ENCODE measurements at regions not wholly inside any gene's neighbourhood (a gene's known extent, or its start where the extent isn't known, plus 50 kb on each side); places are given as distances from the start of the nearest gene placed in this dataset.

DNA sequence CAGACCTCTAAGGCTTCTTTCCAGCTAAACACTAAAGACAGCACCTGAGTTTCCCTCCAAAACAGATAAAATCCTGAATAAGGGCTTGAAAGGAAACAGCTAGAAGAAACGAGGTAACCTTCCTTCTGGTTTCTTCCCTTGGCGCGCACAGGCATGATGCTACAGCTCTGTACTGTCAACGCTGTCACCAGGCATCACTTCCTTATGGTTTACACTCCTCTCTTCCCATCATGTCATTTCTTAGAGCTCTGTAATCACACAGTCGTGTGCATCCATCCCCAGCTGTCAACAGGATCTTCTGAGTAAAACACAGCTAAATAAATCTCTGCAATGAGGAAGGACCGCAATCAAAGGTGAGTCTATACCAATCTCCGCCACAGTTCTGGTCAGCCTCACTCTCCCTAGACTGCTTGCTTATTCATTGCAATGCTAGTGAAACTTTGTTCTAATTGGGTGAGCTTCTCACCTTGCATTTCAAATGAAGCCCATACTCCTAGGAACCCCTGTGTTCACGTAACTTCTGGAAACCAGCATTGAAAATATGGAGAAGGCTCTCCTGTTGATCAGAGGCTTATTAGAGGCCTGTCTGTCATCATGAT, 162.6 kb upstream of the DTNBP1 start:
- Histone ChIP-seq H3K79me2 (ENCODE audit: low read length) (no peaks in the 10 kb centered on the region), H3K36me3 (ENCODE audit: low read depth, low read length) (no peaks in the 10 kb centered on the region), H3K27me3 (ENCODE audit: low read length) (peaks cover 54% of the 10 kb centered on the region), H3K4me2 (ENCODE audit: low read length) (no peak overlapping the region), H3K9ac (ENCODE audit: low read length) (no peak overlapping the region), H3K9me3 (ENCODE audit: low read length) (no peaks in the 10 kb centered on the region), H2AFZ (ENCODE audit: low read length) (no peak overlapping the region), H3F3A (ENCODE audit: low read length, unreplicated experiment) (no peaks in the 10 kb centered on the region), H4K20me1 (ENCODE audit: low read length) (no peaks in the 10 kb centered on the region), H3K27ac (ENCODE audit: low read length) (no peak overlapping the region), H3K9me2 (replicated peaks; ENCODE audit: low read length) (no peaks in the 10 kb centered on the region), H3K4me1 (ENCODE audit: insufficient read depth, low read length) (no peaks in the 10 kb centered on the region), H3K4me3 (ENCODE audit: low read length) (no peak overlapping the region)
- DNase-seq (no peak), ATAC-seq (no peak)
- BruUV-seq (replicated peaks): no TSS peak
- ChIA-PET CTCF (no interaction called here), POLR2A (ENCODE audit: unreplicated experiment) (interaction anchor here (0.6 kb wide), 1 partner anchor 157 kb away, joined by 3 read pairs; no protein-coding TSS in a partner anchor)
- TF ChIP-seq EZH2 (IDR thresholded peaks at IDR 0.05; ENCODE audit: low read length, unreplicated experiment): no peak
- no peak for TF ChIP-seq CTCF (conservative IDR thresholded peaks at IDR 0.05; ENCODE audit: low read depth, low read length)
- TF ChIP-seq EZH2phosphoT487 (IDR thresholded peaks at IDR 0.05; ENCODE audit: borderline replicate concordance, low read length): no peak
- intact Hi-C loops (cut with micrococcal nuclease): no loop called here

DNA sequence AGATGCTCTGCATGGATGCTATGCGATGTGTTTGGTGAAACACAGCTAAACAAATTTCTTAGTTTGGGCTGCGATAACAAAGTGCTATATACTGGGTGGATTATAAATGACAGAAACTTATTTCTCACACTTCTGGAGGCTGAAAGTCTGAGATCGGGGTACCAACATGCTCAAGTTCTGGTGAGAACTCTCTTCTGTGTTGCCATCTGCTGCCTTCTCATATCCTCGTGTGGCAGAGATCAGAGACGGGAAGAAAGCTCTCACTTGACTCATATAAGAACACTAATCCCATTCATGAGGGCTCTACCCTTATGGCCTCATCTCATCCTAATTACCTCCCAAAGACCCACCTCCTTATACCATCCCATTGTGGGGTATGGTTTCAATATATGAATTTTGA, 162.0 kb upstream of the DTNBP1 start:
- H3K4me1 ChIP-seq (ENCODE audit: insufficient read depth, low read length): no peaks in the 10 kb centered on the region
- H3K27ac ChIP-seq (ENCODE audit: low read length): no peak overlapping the region
- no peak overlapping the region for H3K9ac ChIP-seq (ENCODE audit: low read length)
- ChIA-PET CTCF (no interaction called here), POLR2A (ENCODE audit: unreplicated experiment) (no interaction called here)
- no peaks in the 10 kb centered on the region for H3F3A ChIP-seq (ENCODE audit: low read length, unreplicated experiment)
- no peaks in the 10 kb centered on the region for H3K9me2 ChIP-seq (replicated peaks; ENCODE audit: low read length)
- H4K20me1 ChIP-seq (ENCODE audit: low read length): no peaks in the 10 kb centered on the region
- H3K9me3 ChIP-seq (ENCODE audit: low read length): no peaks in the 10 kb centered on the region
- no peak overlapping the region for H3K4me3 ChIP-seq (ENCODE audit: low read length)
- no peak overlapping the region for H3K4me2 ChIP-seq (ENCODE audit: low read length)
- BruUV-seq (replicated peaks): no TSS peak
- intact Hi-C loops (cut with micrococcal nuclease): no loop called here
- H3K79me2 ChIP-seq (ENCODE audit: low read length): no peaks in the 10 kb centered on the region
- DNase-seq: no peak
- no peaks in the 10 kb centered on the region for H3K36me3 ChIP-seq (ENCODE audit: low read depth, low read length)
- TF ChIP-seq EZH2 (IDR thresholded peaks at IDR 0.05; ENCODE audit: low read length, unreplicated experiment) (no peak), CTCF (conservative IDR thresholded peaks at IDR 0.05; ENCODE audit: low read depth, low read length) (no peak), EZH2phosphoT487 (IDR thresholded peaks at IDR 0.05; ENCODE audit: borderline replicate concordance, low read length) (no peak)
- H2AFZ ChIP-seq (ENCODE audit: low read length): no peak overlapping the region
- peaks cover 56% of the 10 kb centered on the region for H3K27me3 ChIP-seq (ENCODE audit: low read length)
- no peak for ATAC-seq

DNA sequence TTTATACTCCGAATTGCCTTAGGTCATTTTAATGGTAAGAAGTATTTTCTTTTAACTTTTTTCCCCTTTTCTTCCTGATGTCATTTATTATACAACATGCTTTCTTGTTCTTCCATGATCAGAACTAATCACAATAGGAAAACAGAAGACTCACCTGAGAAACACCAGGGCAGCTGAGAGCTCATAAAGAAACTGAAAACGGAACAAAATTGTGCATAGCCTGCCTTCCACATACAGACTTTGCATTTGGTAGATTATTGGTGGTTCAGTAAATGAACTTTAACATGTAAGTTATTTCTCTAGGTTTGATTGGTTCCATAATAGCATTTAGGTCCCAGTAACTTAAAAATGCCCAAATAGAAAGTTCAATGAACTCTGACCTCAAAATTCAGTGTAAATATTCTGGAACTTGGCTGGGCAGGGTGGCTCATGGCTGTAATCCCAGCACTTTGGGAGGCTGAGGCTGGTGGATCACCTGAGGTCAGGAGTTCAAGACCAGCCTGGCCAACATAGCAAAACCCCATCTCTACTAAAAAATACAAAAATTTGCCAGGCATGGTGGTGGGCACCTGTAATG, 161.1 kb upstream of the DTNBP1 start:
- Histone ChIP-seq H2AFZ (ENCODE audit: low read length) (no peak overlapping the region), H3K4me3 (ENCODE audit: low read length) (no peak overlapping the region), H3K4me1 (ENCODE audit: insufficient read depth, low read length) (no peaks in the 10 kb centered on the region), H3K9ac (ENCODE audit: low read length) (no peak overlapping the region), H3F3A (ENCODE audit: low read length, unreplicated experiment) (no peaks in the 10 kb centered on the region), H3K36me3 (ENCODE audit: low read depth, low read length) (no peaks in the 10 kb centered on the region), H3K4me2 (ENCODE audit: low read length) (no peak overlapping the region), H3K79me2 (ENCODE audit: low read length) (no peaks in the 10 kb centered on the region), H4K20me1 (ENCODE audit: low read length) (no peaks in the 10 kb centered on the region), H3K9me3 (ENCODE audit: low read length) (no peaks in the 10 kb centered on the region), H3K27ac (ENCODE audit: low read length) (no peak overlapping the region), H3K9me2 (replicated peaks; ENCODE audit: low read length) (no peaks in the 10 kb centered on the region), H3K27me3 (ENCODE audit: low read length) (peaks cover 63% of the 10 kb centered on the region)
- ChIA-PET CTCF (no interaction called here), POLR2A (ENCODE audit: unreplicated experiment) (no interaction called here)
- intact Hi-C loops (cut with micrococcal nuclease): no loop called here
- DNase-seq (no peak), ATAC-seq (no peak)
- TF ChIP-seq CTCF (conservative IDR thresholded peaks at IDR 0.05; ENCODE audit: low read depth, low read length): no peak
- TF ChIP-seq EZH2 (IDR thresholded peaks at IDR 0.05; ENCODE audit: low read length, unreplicated experiment): no peak
- TF ChIP-seq EZH2phosphoT487 (IDR thresholded peaks at IDR 0.05; ENCODE audit: borderline replicate concordance, low read length): no peak
- no TSS peak for BruUV-seq (replicated peaks)
